Ishikawa (cell line): ENCODE measurements at regions not wholly inside any gene's neighbourhood (a gene's known extent, or its start where the extent isn't known, plus 50 kb on each side); places are given as distances from the start of the nearest gene placed in this dataset.

ENCODE experiments used
- CEBPB ChIP-seq: IDR thresholded peaks from 2 replicates; pipeline ENCODE4 v1.6.1; 2012
- EP300 ChIP-seq: IDR thresholded peaks from 2 replicates; pipeline ENCODE4 v1.6.1; 2012; ENCODE audit warnings: borderline replicate concordance

GRCh38 chr18:38350141-38350540, 784.5 kb upstream of the CELF4 start:
- TF ChIP-seq EP300, result no peak
- no peak for TF ChIP-seq CEBPB
